22Rv1 (cell line): ENCODE measurements at regions not wholly inside any gene's neighbourhood (a gene's known extent, or its start where the extent isn't known, plus 50 kb on each side); places are given as distances from the start of the nearest gene placed in this dataset.

ENCODE experiments used
- H3K27ac ChIP-seq: fragments of 450-650 bp; 2 replicates; pipeline ENCODE4 v1.5.1; 2017
- ZFX ChIP-seq: fragments of 450-650 bp; IDR thresholded peaks from 2 replicates; pipeline ENCODE4 v1.6.1; 2017; ENCODE audit warnings: antibody characterized with exemption, borderline replicate concordance
- TF ChIP-seq, protein P1 (sequence below): fragments of 450-650 bp; IDR thresholded peaks from 2 replicates; pipeline ENCODE4 v1.5.1; 2017; ENCODE audit warnings: mild to moderate bottlenecking

DNA sequence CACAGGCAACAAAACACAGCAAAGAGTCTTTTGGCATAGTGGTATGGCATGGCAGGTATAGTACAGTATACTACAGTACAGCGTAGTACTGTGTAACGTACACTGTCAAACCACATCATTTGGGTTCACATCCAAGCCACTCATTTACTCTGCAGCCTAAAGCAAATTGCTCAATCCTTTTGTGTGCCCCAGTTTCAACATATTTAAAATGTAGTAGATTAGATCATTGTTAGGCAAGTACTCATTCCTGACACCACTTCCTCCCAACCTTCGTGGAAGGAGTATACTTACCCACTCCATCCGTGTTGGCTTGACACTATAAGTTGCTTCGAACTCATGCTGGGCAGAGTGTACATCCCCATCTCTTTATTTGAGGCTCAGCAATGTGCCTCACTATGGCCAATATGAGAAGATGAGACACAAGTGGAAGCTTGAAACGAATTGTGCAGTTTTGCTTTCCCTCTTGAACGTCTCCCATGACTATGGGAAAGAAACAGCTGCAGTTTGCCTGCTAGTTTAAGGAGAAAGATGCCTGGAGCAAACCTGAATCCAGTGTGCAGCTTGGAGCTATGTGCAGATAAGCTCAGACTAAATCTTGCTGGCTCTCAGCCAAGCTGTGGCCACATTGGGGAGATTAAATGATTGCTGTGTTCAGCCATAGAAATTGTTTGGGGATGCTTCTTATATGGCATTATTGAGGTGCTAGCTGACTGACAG is 85.7 kb upstream of the TBL1X start:
- no peak for TF ChIP-seq ZFX
- TF ChIP-seq, protein P1, sequence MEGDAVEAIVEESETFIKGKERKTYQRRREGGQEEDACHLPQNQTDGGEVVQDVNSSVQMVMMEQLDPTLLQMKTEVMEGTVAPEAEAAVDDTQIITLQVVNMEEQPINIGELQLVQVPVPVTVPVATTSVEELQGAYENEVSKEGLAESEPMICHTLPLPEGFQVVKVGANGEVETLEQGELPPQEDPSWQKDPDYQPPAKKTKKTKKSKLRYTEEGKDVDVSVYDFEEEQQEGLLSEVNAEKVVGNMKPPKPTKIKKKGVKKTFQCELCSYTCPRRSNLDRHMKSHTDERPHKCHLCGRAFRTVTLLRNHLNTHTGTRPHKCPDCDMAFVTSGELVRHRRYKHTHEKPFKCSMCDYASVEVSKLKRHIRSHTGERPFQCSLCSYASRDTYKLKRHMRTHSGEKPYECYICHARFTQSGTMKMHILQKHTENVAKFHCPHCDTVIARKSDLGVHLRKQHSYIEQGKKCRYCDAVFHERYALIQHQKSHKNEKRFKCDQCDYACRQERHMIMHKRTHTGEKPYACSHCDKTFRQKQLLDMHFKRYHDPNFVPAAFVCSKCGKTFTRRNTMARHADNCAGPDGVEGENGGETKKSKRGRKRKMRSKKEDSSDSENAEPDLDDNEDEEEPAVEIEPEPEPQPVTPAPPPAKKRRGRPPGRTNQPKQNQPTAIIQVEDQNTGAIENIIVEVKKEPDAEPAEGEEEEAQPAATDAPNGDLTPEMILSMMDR, result no peak
- no peak overlapping the region for H3K27ac ChIP-seq

DNA sequence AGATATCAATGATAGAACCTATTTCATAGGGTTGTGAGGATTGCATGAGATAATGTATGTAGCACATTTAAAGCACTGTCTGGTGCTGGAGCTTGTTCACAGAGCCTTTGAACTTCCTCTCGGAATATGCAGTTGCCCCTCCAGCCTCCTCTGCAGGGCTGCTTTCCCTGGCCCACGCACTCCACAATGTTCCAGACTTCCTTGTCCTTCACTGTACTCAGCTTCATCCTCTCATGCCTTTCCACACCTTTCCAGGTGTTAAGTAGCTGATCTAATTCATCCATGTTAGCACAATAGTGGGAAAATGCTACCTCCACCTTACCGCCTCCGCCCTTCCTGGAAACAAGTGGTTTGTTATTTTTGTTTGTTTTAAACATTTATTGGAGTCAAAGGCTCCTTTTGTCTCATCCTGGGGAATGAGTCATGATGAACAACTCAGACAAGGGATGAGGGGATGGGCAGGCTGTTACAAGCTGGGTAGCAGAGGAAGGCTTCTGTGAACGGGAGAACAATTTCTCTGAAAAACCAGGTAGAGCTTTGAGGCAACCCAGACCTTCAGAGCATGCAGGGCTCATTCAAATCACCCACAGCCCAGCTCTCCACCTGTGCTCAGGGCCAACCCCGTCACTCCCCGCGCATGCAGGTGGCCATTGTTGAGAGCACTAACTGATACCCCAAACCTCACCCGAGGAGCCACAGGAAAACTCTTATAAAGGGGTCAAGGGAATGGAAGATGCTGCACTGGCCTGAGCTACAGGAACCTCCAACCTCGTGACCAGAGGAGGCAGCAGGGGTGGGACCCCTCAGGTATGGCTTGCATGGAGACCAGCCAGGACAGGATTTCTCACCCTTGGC is 84.9 kb upstream of the TBL1X start:
- TF ChIP-seq ZFX, result no peak
- TF ChIP-seq, protein P1, result no peak
- no peak overlapping the region for H3K27ac ChIP-seq

DNA sequence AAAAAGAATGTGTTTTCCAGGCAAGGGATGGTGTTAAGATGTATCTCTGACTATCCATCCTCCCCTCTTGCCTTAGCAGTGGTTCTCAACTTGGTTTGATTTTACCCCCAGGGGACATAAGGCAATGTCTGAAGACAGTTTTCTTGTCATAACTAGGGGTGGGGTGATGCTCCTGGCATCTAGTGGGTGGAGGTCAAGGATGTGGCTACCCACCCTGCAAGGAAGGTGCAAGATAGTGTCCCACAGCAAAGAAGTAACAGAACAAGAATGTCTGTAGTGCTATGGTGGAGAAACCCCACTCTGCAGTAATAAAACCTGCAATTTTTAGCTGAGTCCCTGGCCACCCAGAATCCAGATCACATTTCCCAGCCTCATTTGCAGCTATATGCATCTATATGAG is 81.2 kb upstream of the TBL1X start:
- H3K27ac ChIP-seq, result no peak overlapping the region
- TF ChIP-seq, protein P1, result no peak
- TF ChIP-seq ZFX, result no peak

DNA sequence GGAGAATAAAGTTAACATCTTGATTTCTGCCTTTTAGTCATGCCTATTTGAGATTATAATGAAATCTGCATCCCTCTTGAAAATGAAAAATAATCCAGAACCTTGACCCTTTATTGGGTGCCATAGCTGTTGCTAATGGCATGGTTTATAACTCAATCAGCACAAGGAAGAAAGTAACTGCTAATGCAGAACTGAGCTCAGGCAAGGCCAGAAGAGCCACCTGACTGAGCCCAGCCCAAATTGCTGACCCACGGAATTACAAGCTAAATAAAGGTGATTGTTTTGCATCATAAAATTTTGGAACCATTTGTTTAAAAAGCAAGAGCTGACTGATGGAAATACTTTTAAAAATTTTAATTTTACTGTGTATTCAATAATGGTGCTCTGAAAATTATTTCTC is 76.4 kb upstream of the TBL1X start:
- TF ChIP-seq ZFX, result no peak
- TF ChIP-seq, protein P1, result no peak
- no peak overlapping the region for H3K27ac ChIP-seq

DNA sequence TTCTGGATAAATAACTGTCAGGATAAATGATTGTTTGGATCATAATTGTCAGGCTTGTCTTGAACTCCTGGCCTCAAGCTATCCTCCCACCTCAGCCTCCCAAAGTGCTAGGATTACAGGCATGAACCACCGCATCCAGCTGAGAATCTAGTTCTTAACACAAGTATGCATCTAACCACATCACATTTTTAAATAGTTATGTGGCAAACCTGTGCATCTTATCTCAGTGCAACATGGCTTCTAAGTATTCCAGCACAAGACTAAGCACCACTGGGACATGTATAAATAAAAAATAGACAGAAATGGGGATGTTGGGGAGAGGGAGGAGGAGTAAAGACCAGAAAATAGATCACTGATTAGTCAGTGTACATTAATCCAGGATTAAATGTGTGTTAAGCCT is 74.7 kb upstream of the TBL1X start:
- H3K27ac ChIP-seq, result no peak overlapping the region
- TF ChIP-seq ZFX, result no peak
- TF ChIP-seq, protein P1, result no peak

DNA sequence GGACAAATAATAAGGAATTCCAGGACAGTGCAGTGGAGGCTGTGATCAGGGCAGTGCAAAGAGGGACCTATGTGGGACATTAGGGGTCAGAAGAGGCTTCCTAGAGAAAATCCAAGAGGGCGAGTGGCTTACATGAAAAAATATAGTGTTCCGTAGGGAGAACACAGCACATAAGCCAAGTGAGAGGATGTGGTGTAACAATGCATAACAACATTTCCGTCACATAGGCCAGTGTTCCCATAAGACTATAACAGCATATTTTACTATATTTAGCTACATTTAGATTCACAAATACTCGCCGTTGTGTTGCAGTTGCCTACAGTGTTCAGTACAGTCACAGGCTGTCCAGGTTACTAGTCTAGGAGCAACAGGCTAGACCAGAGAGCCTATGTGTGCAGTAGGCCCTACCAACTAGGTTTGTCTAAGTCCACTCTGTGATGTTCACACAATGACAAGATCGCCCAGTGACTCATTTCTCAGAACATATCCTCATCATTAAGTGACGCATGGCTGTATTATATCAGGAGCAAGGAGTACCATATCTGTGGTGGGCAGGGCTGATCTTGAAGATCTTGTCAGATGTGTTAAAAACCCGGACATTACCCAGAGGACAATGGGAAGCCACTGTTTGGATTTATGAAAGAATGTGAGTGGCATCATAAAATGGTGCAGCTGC is 74.0 kb upstream of the TBL1X start:
- H3K27ac ChIP-seq, result no peak overlapping the region
- TF ChIP-seq, protein P1, result no peak
- TF ChIP-seq ZFX, result no peak

DNA sequence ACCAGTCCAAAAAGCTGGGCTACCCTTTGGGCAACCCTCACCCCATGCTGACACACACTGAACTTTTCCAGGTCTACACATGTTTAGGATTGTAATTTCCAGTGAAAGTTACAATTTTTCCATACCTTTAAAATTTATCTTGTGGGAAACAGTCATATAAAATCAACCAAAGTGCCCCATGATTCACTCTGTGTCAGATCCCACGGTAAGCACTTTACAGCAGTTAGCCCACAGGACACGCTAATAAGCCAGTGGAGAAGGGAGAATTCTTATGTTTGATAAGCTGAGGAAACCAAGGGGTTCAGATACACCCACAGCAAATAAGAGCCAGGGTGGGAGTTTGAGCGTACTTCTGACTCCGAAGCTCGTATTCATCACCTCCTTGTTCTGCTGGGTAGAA is 72.4 kb upstream of the TBL1X start:
- no peak overlapping the region for H3K27ac ChIP-seq
- TF ChIP-seq ZFX, result no peak
